ENCODE measurements at regions not wholly inside any gene's neighbourhood (a gene's known extent, or its start where the extent isn't known, plus 50 kb on each side); places are given as distances from the start of the nearest gene placed in this dataset.

GRCh38 chr2:221662689-221663391, 90.7 kb upstream of the EPHA4 start:
- DNase-seq = no peak
- CTCF ChIA-PET = no interaction called here
- no peaks in the 10 kb centered on the region for H3K4me1 ChIP-seq (ENCODE audit: insufficient read depth, low read length)

GRCh38 chr2:221657806-221658205, 85.7 kb upstream of the EPHA4 start:
- no peaks in the 10 kb centered on the region for H3K9me3 ChIP-seq (ENCODE audit: low read length)
- ChIA-PET POLR2A (no interaction called here), CTCF (no interaction called here)
- H3K9me3 Mint-ChIP-seq = peaks cover 0 to 4% (median 0%) of the 10 kb centered on the region in 5 donors
- H3K27me3 ChIP-seq (ENCODE audit: insufficient read depth, low read length, poor library complexity, severe bottlenecking) = no peaks in the 10 kb centered on the region
- no peak overlapping the region for H3K4me3 Mint-ChIP-seq
- H3K4me1 ChIP-seq (ENCODE audit: insufficient read depth, low read length) = no peaks in the 10 kb centered on the region
- H3K27ac ChIP-seq (ENCODE audit: low read depth, low read length) = no peak overlapping the region
- H3K4me1 Mint-ChIP-seq = no peaks in the 10 kb centered on the region
- no peak overlapping the region for H3K27ac Mint-ChIP-seq
- peaks cover 2 to 6% of the 10 kb centered on the region in 2 donors for H3K27me3 Mint-ChIP-seq
- no peaks in the 10 kb centered on the region for H3K36me3 ChIP-seq (ENCODE audit: insufficient read depth, low read length)
- no peak for DNase-seq
- no peak overlapping the region for H3K4me3 ChIP-seq (ENCODE audit: low read length)
- no peaks in the 10 kb centered on the region for H3K36me3 Mint-ChIP-seq

More at GRCh38 chr2:221662689-221663391, 90.7 kb upstream of the EPHA4 start:
- Histone ChIP-seq H3K27me3 (ENCODE audit: insufficient read depth, low read length, poor library complexity, severe bottlenecking) (no peaks in the 10 kb centered on the region), H3K27ac (ENCODE audit: low read depth, low read length) (no peak overlapping the region), H3K4me3 (ENCODE audit: low read length) (no peak overlapping the region), H3K36me3 (ENCODE audit: insufficient read depth, low read length) (no peaks in the 10 kb centered on the region), H3K9me3 (ENCODE audit: low read length) (no peaks in the 10 kb centered on the region)
- no peaks in the 10 kb centered on the region for H3K36me3 Mint-ChIP-seq
- H3K4me3 Mint-ChIP-seq = no peak overlapping the region
- POLR2A ChIA-PET = no interaction called here
- H3K27ac Mint-ChIP-seq = no peak overlapping the region
- peaks cover 0 to 4% (median 3%) of the 10 kb centered on the region in 5 donors for H3K9me3 Mint-ChIP-seq
- peaks cover 0 to 1% of the 10 kb centered on the region in 2 donors for H3K27me3 Mint-ChIP-seq
- H3K4me1 Mint-ChIP-seq = no peaks in the 10 kb centered on the region

DNA sequence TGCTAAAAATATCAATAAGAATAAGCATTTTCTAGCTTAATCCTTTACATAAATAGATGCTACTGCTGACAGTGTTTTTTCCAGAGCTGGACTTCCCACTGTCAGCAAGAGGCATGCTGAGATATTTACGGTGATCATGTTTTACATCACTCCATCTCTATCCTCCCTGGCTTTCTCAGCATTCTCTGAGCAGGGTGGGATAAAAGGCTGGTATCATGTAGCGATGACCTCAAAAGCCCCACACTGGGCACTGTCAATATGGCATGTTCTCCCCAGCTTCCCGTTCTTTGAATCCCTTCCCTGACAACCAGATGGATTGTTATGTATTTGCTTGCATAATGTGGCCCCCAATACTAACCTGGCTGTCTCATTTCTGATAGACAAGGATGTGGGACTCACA, 83.2 kb upstream of the EPHA4 start:
- no peaks in the 10 kb centered on the region for H3K4me1 ChIP-seq (ENCODE audit: insufficient read depth, low read length)
- Mint-ChIP-seq H3K4me3 (no peak overlapping the region), H3K27ac (no peak overlapping the region), H3K27me3 (peaks cover 3 to 6% of the 10 kb centered on the region in 2 donors), H3K36me3 (no peaks in the 10 kb centered on the region), H3K9me3 (peaks cover 0 to 4% (median 0%) of the 10 kb centered on the region in 5 donors), H3K4me1 (no peaks in the 10 kb centered on the region)
- H3K27ac ChIP-seq (ENCODE audit: low read depth, low read length) = no peak overlapping the region
- H3K27me3 ChIP-seq (ENCODE audit: insufficient read depth, low read length, poor library complexity, severe bottlenecking) = no peaks in the 10 kb centered on the region
- CTCF ChIA-PET = no interaction called here
- no peaks in the 10 kb centered on the region for H3K9me3 ChIP-seq (ENCODE audit: low read length)
- no peak for DNase-seq
- H3K36me3 ChIP-seq (ENCODE audit: insufficient read depth, low read length) = no peaks in the 10 kb centered on the region
- H3K4me3 ChIP-seq (ENCODE audit: low read length) = no peak overlapping the region
- POLR2A ChIA-PET = interaction anchor here (0.8 kb wide), 1 partner anchor 17 kb away, joined by 8 read pairs; no protein-coding TSS in a partner anchor

GRCh38 chr2:221653182-221653581, 81.1 kb upstream of the EPHA4 start:
- Mint-ChIP-seq H3K27ac (no peak overlapping the region), H3K4me1 (no peaks in the 10 kb centered on the region), H3K9me3 (peaks cover 0 to 4% (median 0%) of the 10 kb centered on the region in 5 donors), H3K36me3 (no peaks in the 10 kb centered on the region), H3K4me3 (no peak overlapping the region), H3K27me3 (peaks cover 4 to 6% of the 10 kb centered on the region in 2 donors)
- no peaks in the 10 kb centered on the region for H3K4me1 ChIP-seq (ENCODE audit: insufficient read depth, low read length)
- ChIA-PET CTCF (no interaction called here), POLR2A (no interaction called here)
- DNase-seq = no peak
- H3K36me3 ChIP-seq (ENCODE audit: insufficient read depth, low read length) = no peaks in the 10 kb centered on the region
- H3K4me3 ChIP-seq (ENCODE audit: low read length) = no peak overlapping the region
- H3K9me3 ChIP-seq (ENCODE audit: low read length) = no peaks in the 10 kb centered on the region
- no peak overlapping the region for H3K27ac ChIP-seq (ENCODE audit: low read depth, low read length)
- no peaks in the 10 kb centered on the region for H3K27me3 ChIP-seq (ENCODE audit: insufficient read depth, low read length, poor library complexity, severe bottlenecking)

DNA sequence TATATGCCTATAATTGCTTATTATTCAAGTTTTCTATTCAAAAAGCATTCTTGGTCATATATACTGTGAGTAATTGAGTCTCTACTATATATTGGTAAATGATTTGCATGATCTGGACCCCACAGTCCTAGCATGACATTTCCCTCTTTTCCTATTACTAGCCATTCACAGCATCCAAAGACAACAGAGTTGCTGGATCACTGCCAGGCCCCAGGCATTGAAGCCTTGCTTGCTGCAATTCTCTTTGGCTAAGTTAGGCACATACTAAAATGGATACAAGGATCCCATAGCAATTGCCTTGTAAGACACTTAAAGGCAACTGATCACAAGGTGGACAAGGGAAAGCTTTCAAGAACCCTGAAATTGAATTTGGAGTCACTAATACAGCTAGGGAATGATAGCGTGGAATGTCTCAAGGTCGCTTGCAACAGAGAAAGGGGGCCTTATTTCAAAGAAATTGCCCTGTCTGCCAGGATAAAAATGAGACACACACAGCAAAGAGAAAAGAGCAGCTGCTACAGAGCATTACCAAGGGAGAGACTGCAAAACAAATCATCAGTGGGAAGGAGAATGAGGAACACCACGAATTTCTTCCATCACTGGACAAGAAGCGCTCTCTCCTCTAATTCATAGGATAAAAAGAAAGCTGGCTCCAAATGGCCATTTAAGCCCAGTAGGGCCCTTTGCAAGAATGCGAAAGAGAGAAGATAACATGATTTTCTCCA, 77.1 kb upstream of the EPHA4 start:
- H3K27me3 ChIP-seq (ENCODE audit: insufficient read depth, low read length, poor library complexity, severe bottlenecking) = no peaks in the 10 kb centered on the region
- H3K27ac ChIP-seq (ENCODE audit: low read depth, low read length) = no peak overlapping the region
- Mint-ChIP-seq H3K4me1 (no peaks in the 10 kb centered on the region), H3K36me3 (no peaks in the 10 kb centered on the region), H3K4me3 (no peak overlapping the region), H3K27me3 (peaks cover 2 to 3% of the 10 kb centered on the region in 2 donors), H3K9me3 (peaks cover 0 to 3% (median 2%) of the 10 kb centered on the region in 5 donors), H3K27ac (no peak overlapping the region)
- DNase-seq = no peak
- POLR2A ChIA-PET = no interaction called here
- CTCF ChIA-PET = no interaction called here
- no peak overlapping the region for H3K4me3 ChIP-seq (ENCODE audit: low read length)
- H3K9me3 ChIP-seq (ENCODE audit: low read length) = no peaks in the 10 kb centered on the region
- no peaks in the 10 kb centered on the region for H3K4me1 ChIP-seq (ENCODE audit: insufficient read depth, low read length)
- H3K36me3 ChIP-seq (ENCODE audit: insufficient read depth, low read length) = no peaks in the 10 kb centered on the region

- H3K27ac ChIP-seq (ENCODE audit: low read depth, low read length) = no peak overlapping the region
- H3K36me3 ChIP-seq (ENCODE audit: insufficient read depth, low read length) = no peaks in the 10 kb centered on the region
- Mint-ChIP-seq H3K9me3 (peaks cover 0 to 3% (median under 1%) of the 10 kb centered on the region in 5 donors), H3K4me3 (no peak overlapping the region), H3K27ac (peak overlapping the region in 1 of 8 donors; percentile 39), H3K27me3 (peaks cover 0 to 3% of the 10 kb centered on the region in 2 donors), H3K36me3 (peaks cover 0 to 2% (median 0%) of the 10 kb centered on the region in 3 donors), H3K4me1 (no peaks in the 10 kb centered on the region)
- CTCF ChIA-PET = no interaction called here
- POLR2A ChIA-PET = no interaction called here
- H3K4me3 ChIP-seq (ENCODE audit: low read length) = no peak overlapping the region
- no peak for DNase-seq
- no peaks in the 10 kb centered on the region for H3K9me3 ChIP-seq (ENCODE audit: low read length)
- no peaks in the 10 kb centered on the region for H3K4me1 ChIP-seq (ENCODE audit: insufficient read depth, low read length)
- H3K27me3 ChIP-seq (ENCODE audit: insufficient read depth, low read length, poor library complexity, severe bottlenecking) = no peaks in the 10 kb centered on the region
These were observed 70.3 kb upstream of the EPHA4 start for GRCh38 chr2:221642447-221642846.

DNA sequence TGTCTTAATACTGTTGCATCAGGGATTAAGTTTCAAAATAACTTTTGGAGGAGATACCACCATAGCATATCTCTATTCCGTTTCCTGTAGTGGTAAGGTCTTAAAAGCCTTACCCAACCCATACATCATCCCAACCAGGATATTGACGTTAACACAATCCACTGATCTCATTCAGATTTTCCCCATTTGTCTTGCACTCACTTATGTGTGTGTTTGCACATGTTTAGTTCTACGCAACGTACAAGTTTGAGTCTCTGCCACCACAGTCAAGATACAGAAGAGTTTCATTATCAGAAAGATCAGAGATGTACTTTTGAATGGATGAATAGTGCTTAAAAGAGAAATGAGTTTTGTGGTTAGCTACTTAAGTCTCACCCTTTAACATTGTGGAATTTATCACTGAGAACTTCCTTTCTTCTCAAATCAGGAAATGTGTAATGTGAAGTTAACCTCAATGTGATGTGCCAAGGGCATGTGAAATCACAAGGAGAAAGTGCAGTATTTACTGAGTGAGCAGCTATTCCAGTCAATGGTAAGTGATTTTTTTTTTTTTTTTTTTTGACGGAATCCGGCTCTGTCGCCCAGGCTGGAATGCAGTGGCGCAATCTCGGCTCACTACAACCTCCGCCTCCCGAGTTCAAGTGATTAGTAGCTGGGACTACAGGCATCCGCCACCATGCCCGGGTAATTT, 69.2 kb upstream of the EPHA4 start:
- Histone ChIP-seq H3K4me3 (ENCODE audit: low read length) (no peak overlapping the region), H3K9me3 (ENCODE audit: low read length) (no peaks in the 10 kb centered on the region), H3K27ac (ENCODE audit: low read depth, low read length) (no peak overlapping the region), H3K4me1 (ENCODE audit: insufficient read depth, low read length) (no peaks in the 10 kb centered on the region), H3K36me3 (ENCODE audit: insufficient read depth, low read length) (no peaks in the 10 kb centered on the region), H3K27me3 (ENCODE audit: insufficient read depth, low read length, poor library complexity, severe bottlenecking) (no peaks in the 10 kb centered on the region)
- ChIA-PET POLR2A (no interaction called here), CTCF (no interaction called here)
- H3K4me3 Mint-ChIP-seq = no peak overlapping the region
- peaks cover 0 to 5% (median 0%) of the 10 kb centered on the region in 5 donors for H3K9me3 Mint-ChIP-seq
- no peaks in the 10 kb centered on the region for H3K4me1 Mint-ChIP-seq
- H3K27me3 Mint-ChIP-seq = peaks cover 0 to 3% of the 10 kb centered on the region in 2 donors
- H3K36me3 Mint-ChIP-seq = peaks cover 0 to 2% (median 0%) of the 10 kb centered on the region in 3 donors
- DNase-seq = no peak
- H3K27ac Mint-ChIP-seq = no peak overlapping the region

GRCh38 chr2:221640686-221641085, 68.6 kb upstream of the EPHA4 start:
- Mint-ChIP-seq H3K4me3 (no peak overlapping the region), H3K4me1 (no peaks in the 10 kb centered on the region), H3K36me3 (peaks cover 0 to 2% (median 0%) of the 10 kb centered on the region in 3 donors), H3K9me3 (peaks cover 0 to 5% (median 0%) of the 10 kb centered on the region in 5 donors), H3K27me3 (peaks cover 0 to 3% of the 10 kb centered on the region in 2 donors), H3K27ac (no peak overlapping the region)
- no peaks in the 10 kb centered on the region for H3K4me1 ChIP-seq (ENCODE audit: insufficient read depth, low read length)
- no peak for DNase-seq
- no peak overlapping the region for H3K4me3 ChIP-seq (ENCODE audit: low read length)
- no peaks in the 10 kb centered on the region for H3K27me3 ChIP-seq (ENCODE audit: insufficient read depth, low read length, poor library complexity, severe bottlenecking)
- H3K27ac ChIP-seq (ENCODE audit: low read depth, low read length) = no peak overlapping the region
- ChIA-PET POLR2A (no interaction called here), CTCF (no interaction called here)
- no peaks in the 10 kb centered on the region for H3K36me3 ChIP-seq (ENCODE audit: insufficient read depth, low read length)
- no peaks in the 10 kb centered on the region for H3K9me3 ChIP-seq (ENCODE audit: low read length)

Measured in CD8-positive, alpha-beta memory T cell (primary cell).